T follicular helper cell (primary cell): ENCODE measurements at regions not wholly inside any gene's neighbourhood (a gene's known extent, or its start where the extent isn't known, plus 50 kb on each side); places are given as distances from the start of the nearest gene placed in this dataset.
"Not testable (repeated sequence)": the region's sequence is repeated elsewhere in the genome, so short reads cannot be mapped to it uniquely, and the experiment has no call there.

Experiments used
- DNase-seq: peaks from one replicate; pipeline ENCODE4 v3.0.0-alpha.2; 2020; ENCODE audit warnings: low read depth

DNA sequence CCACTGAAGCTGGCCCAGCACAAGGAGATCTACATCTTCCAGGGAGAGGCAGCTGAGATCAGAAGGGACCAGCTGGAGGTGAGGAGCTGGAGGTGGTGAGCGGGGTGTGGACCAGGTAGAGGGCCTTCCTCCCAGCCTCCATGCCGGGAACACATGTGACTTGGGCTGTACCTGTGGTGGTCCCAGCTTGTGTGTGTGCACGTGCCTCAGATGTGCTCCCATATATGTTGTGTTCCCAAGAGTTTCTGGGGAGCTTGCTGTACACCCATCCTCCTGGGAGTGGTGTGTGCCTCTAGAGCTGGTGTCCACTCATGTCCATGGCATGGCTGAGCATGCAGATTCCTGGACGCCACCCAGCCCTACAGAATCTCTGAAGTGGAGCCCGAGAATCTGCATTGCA, 183.7 kb upstream of the AKAP13 start:
- DNase-seq, result not testable (repeated sequence)

DNA sequence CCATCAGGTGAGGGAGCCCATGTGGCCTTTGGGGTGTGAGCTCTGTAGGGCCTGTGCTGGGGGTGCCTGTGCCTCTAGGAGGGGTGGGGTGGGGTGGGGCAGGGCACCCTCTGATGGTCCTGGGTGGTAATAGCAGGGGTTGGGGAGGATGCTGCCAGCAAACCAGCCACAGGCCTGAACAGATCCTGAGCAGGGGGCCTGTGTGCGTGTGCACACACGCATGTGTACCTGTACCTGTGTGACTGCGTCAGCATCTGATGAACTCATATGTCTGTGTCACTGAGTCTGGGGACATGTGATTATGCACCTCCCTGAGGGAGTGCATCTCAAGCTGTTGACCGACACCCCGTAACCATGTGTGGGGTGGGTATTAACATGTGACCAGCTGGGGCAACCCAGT, 182.8 kb upstream of the AKAP13 start:
- DNase-seq, result not testable (repeated sequence)

DNA sequence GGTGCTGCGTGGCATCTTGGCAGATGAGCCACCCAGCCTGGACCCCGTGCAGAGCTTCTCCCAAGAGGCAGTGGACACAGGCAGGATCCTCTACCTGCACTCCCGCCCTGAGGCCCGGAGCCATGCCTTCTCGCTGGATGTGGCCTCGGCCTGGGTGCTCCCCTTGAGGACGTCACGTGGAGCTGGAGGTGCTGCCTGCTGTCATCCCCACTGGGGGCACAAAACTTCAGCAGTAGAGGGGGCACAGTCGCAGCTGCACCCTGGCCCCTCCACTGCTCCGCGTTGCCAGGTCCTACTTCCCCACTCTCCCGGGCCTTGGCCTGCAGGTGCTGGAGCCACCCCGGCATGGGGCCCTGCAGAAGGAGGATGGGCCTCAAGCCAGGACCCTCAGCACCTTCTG, 182.0 kb upstream of the AKAP13 start:
- not testable (repeated sequence) for DNase-seq

- DNase-seq, result not testable (repeated sequence)
Observed at GRCh38 chr15:85200215-85200614, 180.2 kb upstream of the AKAP13 start.

- not testable (repeated sequence) for DNase-seq
Observed at GRCh38 chr15:85201118-85201793, 179.1 kb upstream of the AKAP13 start.

DNA sequence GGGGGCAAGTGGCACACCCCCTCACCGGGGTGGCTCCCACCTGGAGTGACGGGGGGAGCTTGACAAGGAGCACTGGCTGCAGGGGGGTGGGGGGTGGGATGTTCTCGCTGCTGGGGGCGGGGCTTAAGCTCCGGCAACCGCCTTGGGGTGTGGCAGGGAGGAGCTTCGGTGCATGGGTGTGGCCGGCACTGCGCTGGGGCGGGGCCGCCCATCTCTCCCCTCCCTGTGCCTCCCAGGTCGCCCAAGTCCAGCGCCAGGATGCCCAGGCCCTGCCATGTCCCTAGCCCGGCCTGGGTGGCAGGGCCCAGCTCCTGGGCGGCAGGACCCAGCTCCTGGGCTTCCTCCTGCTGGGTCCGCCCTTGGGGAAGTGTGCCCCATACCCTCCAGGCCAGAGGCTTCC, 175.9 kb upstream of the AKAP13 start:
- DNase-seq, result not testable (repeated sequence)

GRCh38 chr15:85233791-85234325, 146.5 kb upstream of the AKAP13 start:
- DNase-seq, result not testable (repeated sequence)

GRCh38 chr15:85234450-85235196, 145.8 kb upstream of the AKAP13 start:
- DNase-seq, result not testable (repeated sequence)

GRCh38 chr15:85244056-85244455, 136.3 kb upstream of the AKAP13 start:
- DNase-seq, result not testable (repeated sequence)

DNA sequence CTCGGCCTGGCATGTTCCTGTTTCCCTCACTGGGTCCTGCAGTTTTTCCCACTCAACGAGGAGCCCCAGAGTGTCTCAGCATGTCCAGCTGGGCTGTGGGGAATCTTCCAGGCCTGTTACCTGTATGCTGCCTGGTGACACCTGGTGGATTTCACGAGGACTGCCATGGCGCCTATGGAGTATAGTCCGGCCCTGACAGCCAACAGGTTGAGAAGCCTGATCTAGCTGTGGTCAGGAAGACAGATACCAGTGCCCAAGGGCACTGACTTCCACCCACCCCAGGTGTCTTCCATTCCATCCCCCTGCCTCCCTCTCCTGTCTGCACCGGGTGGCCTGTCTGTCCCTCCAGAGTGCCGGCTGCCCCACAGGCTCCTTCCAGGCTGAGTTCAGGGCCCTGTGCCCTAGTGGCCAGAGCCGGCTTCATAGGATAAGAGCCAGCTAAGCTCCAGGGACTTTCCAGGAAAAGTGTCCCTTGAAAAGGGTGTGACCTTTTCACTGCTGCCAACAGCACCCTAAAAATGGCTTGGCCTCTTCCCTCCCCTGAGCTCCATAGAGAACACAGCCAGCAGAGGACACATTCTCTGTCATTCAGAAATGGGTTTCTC, 129.4 kb upstream of the AKAP13 start:
- DNase-seq, result not testable (repeated sequence)

DNA sequence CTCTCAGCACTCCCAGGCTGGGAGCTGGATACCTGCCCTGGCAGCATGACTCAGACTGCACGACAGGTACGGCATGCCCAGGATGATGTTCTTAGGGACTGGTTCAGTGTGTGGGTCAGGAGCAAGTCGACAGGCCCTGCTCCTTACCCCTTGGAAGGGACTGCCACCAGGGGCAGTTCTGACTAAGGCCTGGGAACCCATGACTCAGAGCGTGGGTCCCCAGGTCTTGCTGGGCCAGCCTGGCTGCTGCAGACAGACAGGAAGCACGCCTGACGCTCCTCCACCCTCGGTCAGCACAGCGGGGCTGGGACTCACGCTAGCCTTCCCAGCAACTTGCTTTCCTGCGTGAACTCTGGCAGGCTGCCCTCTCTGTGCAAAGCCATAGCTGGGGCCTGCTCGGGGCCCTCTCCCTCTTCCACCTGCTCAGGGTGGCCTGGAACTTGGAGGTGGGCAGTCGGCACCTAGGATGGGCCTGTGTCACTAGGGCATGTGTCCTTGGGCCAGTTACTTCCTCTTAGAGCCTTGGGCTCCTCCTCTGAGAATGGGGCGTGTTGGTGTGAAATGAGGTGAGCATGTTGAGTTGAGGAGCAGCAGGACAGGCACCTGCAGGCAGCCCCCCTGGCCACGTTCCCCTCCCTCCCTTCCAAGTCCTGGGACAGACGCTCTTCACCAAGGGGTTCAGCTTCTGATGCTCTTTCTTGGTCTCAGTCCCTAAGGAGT, 127.0 kb upstream of the AKAP13 start:
- not testable (repeated sequence) for DNase-seq

- DNase-seq, result not testable (repeated sequence)
Observed at GRCh38 chr15:85254961-85255360, 125.4 kb upstream of the AKAP13 start.

GRCh38 chr15:85255502-85255901, 124.9 kb upstream of the AKAP13 start:
- not testable (repeated sequence) for DNase-seq

GRCh38 chr15:85256009-85256997, 124.1 kb upstream of the AKAP13 start:
- DNase-seq, result not testable (repeated sequence)

- DNase-seq, result not testable (repeated sequence)
Observed at GRCh38 chr15:85258062-85258445, 122.3 kb upstream of the AKAP13 start.

- not testable (repeated sequence) for DNase-seq
Observed at GRCh38 chr15:85258559-85259209, 121.7 kb upstream of the AKAP13 start.

- not testable (repeated sequence) for DNase-seq
Observed at GRCh38 chr15:85260526-85260925, 119.9 kb upstream of the AKAP13 start.

DNA sequence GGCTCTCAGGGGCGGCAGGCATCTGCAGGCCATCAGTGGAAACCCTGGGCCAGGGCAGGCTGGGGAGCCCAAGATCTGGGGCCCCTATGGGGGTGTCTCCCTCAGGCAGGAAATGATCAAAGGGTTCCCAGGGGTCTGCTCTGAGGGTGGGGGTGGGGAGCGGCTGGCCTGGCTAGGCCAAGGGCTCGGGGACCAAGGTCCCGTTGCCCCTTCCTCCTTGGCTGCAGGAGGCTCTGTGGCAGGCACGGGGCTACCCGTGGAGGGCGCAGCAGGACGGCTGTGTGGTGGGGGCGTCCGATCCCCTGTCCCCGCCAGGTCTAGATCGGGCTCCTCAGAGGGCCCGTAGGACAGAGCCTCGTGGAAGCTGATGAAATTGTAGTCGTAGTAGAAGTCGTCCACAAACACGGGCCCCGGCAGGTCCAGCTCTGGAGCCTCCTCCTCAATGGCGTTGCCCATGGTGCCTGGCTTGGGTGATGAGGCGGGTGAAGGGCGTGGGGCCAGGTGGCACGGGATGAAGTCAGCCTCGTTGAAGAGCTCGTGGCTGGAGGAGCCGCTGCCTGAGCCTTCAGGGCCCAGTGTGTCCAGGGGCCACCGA, 117.8 kb upstream of the AKAP13 start:
- DNase-seq, result not testable (repeated sequence)

DNA sequence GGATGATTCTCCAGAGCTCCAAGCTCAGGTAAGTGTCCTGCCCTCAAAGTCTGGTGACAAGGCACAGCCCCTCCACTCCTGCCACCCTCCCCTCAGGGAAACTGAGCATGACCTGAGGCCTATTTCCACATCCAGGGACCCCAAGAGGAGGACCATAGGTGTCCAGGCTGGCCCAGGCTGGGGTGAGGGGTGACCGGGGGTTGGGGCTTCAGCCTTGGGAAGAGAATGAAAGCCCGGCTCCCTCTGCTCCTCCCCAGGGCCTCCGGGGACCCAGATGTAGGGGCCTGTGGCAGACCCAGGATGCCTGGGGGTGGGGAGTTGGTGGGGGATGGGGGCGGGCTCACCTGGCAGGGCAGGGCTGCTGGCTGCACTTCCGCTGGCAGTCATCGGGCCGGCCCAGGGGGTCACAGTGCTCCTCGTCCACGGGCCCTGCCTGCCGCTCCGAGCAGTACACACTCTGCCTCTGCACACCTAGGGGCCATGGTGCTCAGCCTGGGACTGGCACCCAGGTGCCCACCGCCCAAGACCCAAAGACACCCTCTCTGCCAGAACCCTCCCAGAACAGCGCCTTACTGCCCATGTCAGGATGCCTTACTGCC, 116.5 kb upstream of the AKAP13 start:
- not testable (repeated sequence) for DNase-seq
